ENCODE measurements at regions not wholly inside any gene's neighbourhood (a gene's known extent, or its start where the extent isn't known, plus 50 kb on each side); places are given as distances from the start of the nearest gene placed in this dataset.

DNA sequence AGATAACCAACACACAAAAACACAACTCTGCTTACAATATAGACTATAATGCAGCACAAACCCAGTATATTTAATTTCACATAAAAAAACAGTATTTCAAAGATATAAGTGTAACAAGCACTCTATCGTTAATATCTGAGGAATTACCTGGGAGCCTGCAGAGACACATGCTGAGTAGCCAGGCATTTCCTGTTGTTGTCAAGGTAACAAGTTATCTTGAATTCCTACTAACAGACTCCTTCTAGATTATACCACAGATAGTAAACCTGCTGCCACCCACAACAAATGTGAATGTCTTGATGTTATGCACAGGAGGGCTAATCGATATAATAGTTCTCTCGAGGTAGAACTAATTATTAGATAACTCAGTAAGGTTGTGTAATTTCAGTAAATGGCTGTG, 826.0 kb upstream of the PRR20A start:
- H3K4me1 ChIP-seq (ENCODE audit: control insufficient read depth in 3 of 3, insufficient read depth in 3 of 3, low read length in 3 of 3), result no peaks in the 10 kb centered on the region
- no peak overlapping the region for H3K4me3 ChIP-seq (ENCODE audit: low read length in 3 of 3)
- no peak overlapping the region for H3K27ac ChIP-seq (ENCODE audit: low read depth, low read length)
- no peak overlapping the region for H3K9ac ChIP-seq (ENCODE audit: low read depth in 1 of 3, low read length in 3 of 3)
- no peaks in the 10 kb centered on the region for H3K9me3 ChIP-seq (ENCODE audit: control insufficient read depth in 3 of 3, low read length in 3 of 3)
- no peaks in the 10 kb centered on the region for H3K36me3 ChIP-seq (ENCODE audit: control insufficient read depth in 3 of 3, insufficient read depth in 3 of 3, low read length in 3 of 3)
- no peaks in the 10 kb centered on the region for H3K27me3 ChIP-seq (ENCODE audit: control insufficient read depth in 3 of 3, insufficient read depth in 3 of 3, low read length in 3 of 3)

DNA sequence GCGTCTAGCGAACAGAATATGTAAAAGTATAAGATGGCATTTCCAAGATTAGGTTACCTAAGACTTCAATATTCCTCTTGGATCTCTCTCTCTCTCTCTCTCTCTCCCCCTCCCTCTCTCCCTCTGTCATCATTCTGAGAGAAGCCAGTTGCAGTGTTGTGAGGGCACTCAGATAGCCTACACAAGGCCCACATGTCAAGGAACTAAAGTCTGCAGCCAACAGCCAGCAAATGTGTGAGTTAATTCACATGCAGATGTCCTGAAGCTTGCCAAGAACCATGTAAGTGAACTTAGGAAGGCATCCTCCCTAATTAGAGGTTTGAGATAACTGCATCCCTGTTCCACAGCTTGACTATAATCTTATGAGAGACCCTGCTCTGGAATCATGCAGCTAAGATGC, 822.9 kb upstream of the PRR20A start:
- Histone ChIP-seq H3K9ac (ENCODE audit: low read depth in 1 of 3, low read length in 3 of 3) (no peak overlapping the region), H3K36me3 (ENCODE audit: control insufficient read depth in 3 of 3, insufficient read depth in 3 of 3, low read length in 3 of 3) (no peaks in the 10 kb centered on the region), H3K27ac (ENCODE audit: low read depth, low read length) (no peak overlapping the region), H3K4me1 (ENCODE audit: control insufficient read depth in 3 of 3, insufficient read depth in 3 of 3, low read length in 3 of 3) (no peaks in the 10 kb centered on the region), H3K9me3 (ENCODE audit: control insufficient read depth in 3 of 3, low read length in 3 of 3) (no peaks in the 10 kb centered on the region), H3K27me3 (ENCODE audit: control insufficient read depth in 3 of 3, insufficient read depth in 3 of 3, low read length in 3 of 3) (no peaks in the 10 kb centered on the region), H3K4me3 (ENCODE audit: low read length in 3 of 3) (no peak overlapping the region)

DNA sequence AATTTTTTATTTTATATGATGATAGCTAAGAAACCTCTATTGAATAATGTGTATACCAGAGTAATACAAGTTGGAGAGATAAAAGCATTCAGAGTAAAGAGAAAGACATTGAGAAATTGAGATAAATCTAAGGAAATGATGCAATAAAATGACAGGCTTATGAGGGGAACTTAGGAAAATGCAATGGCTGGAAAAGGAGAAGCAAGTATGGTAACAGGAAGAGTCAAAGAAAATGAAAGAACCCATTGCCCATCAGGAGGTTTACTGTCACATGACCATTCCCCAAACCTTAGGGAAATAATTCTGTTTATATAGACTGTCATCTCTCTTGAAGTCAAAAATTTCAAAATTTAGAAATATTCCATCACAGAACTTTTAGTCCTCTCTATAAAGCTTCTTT, 808.0 kb upstream of the PRR20A start:
- H3K9ac ChIP-seq (ENCODE audit: low read depth in 1 of 3, low read length in 3 of 3), result no peak overlapping the region
- H3K9me3 ChIP-seq (ENCODE audit: control insufficient read depth in 3 of 3, low read length in 3 of 3), result no peaks in the 10 kb centered on the region
- H3K4me1 ChIP-seq (ENCODE audit: control insufficient read depth in 3 of 3, insufficient read depth in 3 of 3, low read length in 3 of 3), result no peaks in the 10 kb centered on the region
- no peak overlapping the region for H3K27ac ChIP-seq (ENCODE audit: low read depth, low read length)
- no peak overlapping the region for H3K4me3 ChIP-seq (ENCODE audit: low read length in 3 of 3)
- no peaks in the 10 kb centered on the region for H3K27me3 ChIP-seq (ENCODE audit: control insufficient read depth in 3 of 3, insufficient read depth in 3 of 3, low read length in 3 of 3)
- no peaks in the 10 kb centered on the region for H3K36me3 ChIP-seq (ENCODE audit: control insufficient read depth in 3 of 3, insufficient read depth in 3 of 3, low read length in 3 of 3)

DNA sequence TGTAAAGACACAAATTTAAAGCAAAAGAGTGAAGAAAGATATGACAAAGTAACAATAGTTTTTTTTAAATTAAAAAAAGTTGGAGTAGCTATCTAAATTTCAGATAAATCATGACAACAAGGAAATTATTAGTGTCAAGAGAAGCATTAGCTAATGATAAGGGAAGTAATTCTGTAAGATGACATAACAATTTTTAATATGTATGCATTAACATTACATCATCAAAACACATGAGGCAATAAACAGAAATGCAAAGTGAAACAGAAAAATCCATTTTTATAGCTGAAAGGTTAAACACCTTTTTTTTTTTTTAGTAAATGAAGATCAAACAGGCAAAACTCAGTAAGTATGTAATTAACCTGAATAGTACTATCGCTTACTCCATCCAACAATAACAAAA, 804.9 kb upstream of the PRR20A start:
- no peak overlapping the region for H3K4me3 ChIP-seq (ENCODE audit: low read length in 3 of 3)
- H3K4me1 ChIP-seq (ENCODE audit: control insufficient read depth in 3 of 3, insufficient read depth in 3 of 3, low read length in 3 of 3), result no peaks in the 10 kb centered on the region
- H3K27ac ChIP-seq (ENCODE audit: low read depth, low read length), result no peak overlapping the region
- peaks cover 0 to 2% (median 0%) of the 10 kb centered on the region in 3 donors for H3K9me3 ChIP-seq (ENCODE audit: control insufficient read depth in 3 of 3, low read length in 3 of 3)
- H3K36me3 ChIP-seq (ENCODE audit: control insufficient read depth in 3 of 3, insufficient read depth in 3 of 3, low read length in 3 of 3), result no peaks in the 10 kb centered on the region
- H3K9ac ChIP-seq (ENCODE audit: low read depth in 1 of 3, low read length in 3 of 3), result no peak overlapping the region
- no peaks in the 10 kb centered on the region for H3K27me3 ChIP-seq (ENCODE audit: control insufficient read depth in 3 of 3, insufficient read depth in 3 of 3, low read length in 3 of 3)

DNA sequence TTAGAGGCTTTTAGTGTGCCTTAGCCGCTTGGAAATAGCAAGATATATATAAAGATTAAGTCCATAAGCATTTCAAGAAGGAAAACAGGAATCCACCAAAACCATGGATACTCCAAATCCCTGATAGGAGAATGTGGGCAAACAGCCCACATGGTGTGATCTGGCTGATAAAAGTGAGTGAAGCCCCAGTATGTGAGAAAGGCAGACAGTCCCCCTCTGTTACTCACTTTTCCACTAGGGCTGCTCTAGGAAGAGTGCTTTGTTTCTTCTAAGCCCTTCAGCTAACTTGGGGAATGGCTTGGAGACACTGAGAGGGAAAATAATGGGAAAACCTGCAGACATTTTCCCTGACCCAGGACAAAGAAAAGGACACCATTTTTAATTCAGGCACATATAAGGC, 802.3 kb upstream of the PRR20A start:
- Histone ChIP-seq H3K9ac (ENCODE audit: low read depth in 1 of 3, low read length in 3 of 3) (no peak overlapping the region), H3K9me3 (ENCODE audit: control insufficient read depth in 3 of 3, low read length in 3 of 3) (peaks cover 0 to 2% (median 0%) of the 10 kb centered on the region in 3 donors), H3K27me3 (ENCODE audit: control insufficient read depth in 3 of 3, insufficient read depth in 3 of 3, low read length in 3 of 3) (no peaks in the 10 kb centered on the region), H3K4me1 (ENCODE audit: control insufficient read depth in 3 of 3, insufficient read depth in 3 of 3, low read length in 3 of 3) (no peaks in the 10 kb centered on the region), H3K27ac (ENCODE audit: low read depth, low read length) (no peak overlapping the region), H3K36me3 (ENCODE audit: control insufficient read depth in 3 of 3, insufficient read depth in 3 of 3, low read length in 3 of 3) (no peaks in the 10 kb centered on the region), H3K4me3 (ENCODE audit: low read length in 3 of 3) (no peak overlapping the region)

DNA sequence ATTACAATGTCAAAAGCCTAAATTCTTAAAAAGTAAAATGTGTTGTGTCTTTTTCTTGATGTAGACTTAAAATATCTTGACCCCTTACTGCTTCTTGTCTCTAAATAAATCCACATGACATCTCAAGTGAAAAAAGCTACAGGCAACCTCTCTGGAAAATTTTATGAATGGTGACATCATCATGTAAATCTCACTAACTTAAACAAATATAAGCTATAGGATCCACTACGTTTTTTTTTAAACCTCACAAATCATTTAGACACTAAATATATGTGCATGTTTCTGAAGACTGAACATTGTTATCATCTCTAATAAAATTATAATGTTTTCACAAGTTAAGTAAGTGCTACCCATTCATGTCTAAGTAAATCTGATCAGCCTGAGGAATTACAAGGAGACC, 793.7 kb upstream of the PRR20A start:
- no peaks in the 10 kb centered on the region for H3K27me3 ChIP-seq (ENCODE audit: control insufficient read depth in 3 of 3, insufficient read depth in 3 of 3, low read length in 3 of 3)
- no peaks in the 10 kb centered on the region for H3K4me1 ChIP-seq (ENCODE audit: control insufficient read depth in 3 of 3, insufficient read depth in 3 of 3, low read length in 3 of 3)
- H3K4me3 ChIP-seq (ENCODE audit: low read length in 3 of 3), result no peak overlapping the region
- H3K9ac ChIP-seq (ENCODE audit: low read depth in 1 of 3, low read length in 3 of 3), result no peak overlapping the region
- H3K36me3 ChIP-seq (ENCODE audit: control insufficient read depth in 3 of 3, insufficient read depth in 3 of 3, low read length in 3 of 3), result no peaks in the 10 kb centered on the region
- H3K9me3 ChIP-seq (ENCODE audit: control insufficient read depth in 3 of 3, low read length in 3 of 3), result no peaks in the 10 kb centered on the region
- H3K27ac ChIP-seq (ENCODE audit: low read depth, low read length), result no peak overlapping the region

DNA sequence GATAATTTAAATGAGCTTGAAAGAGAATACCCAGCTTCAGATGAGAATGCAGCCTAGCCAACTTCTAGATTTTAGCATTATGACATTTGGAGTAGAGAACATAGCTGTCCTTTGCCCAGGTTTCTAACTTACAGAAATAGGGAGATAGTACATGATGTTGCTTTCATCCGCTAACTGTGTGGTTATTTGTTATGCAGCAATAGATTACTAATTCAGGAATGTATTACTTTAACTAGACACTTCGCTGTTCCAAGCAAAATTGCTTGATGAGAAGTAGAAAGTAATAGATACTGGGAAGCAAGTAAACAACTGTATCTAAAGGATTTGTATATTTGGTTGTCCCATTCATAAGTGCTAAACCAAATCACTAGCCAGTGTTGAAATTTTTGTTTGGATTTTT, 790.9 kb upstream of the PRR20A start:
- Histone ChIP-seq H3K27ac (ENCODE audit: low read depth, low read length) (no peak overlapping the region), H3K9ac (ENCODE audit: low read depth in 1 of 3, low read length in 3 of 3) (no peak overlapping the region), H3K27me3 (ENCODE audit: control insufficient read depth in 3 of 3, insufficient read depth in 3 of 3, low read length in 3 of 3) (no peaks in the 10 kb centered on the region), H3K9me3 (ENCODE audit: control insufficient read depth in 3 of 3, low read length in 3 of 3) (no peaks in the 10 kb centered on the region), H3K36me3 (ENCODE audit: control insufficient read depth in 3 of 3, insufficient read depth in 3 of 3, low read length in 3 of 3) (no peaks in the 10 kb centered on the region), H3K4me3 (ENCODE audit: low read length in 3 of 3) (no peak overlapping the region), H3K4me1 (ENCODE audit: control insufficient read depth in 3 of 3, insufficient read depth in 3 of 3, low read length in 3 of 3) (no peaks in the 10 kb centered on the region)

DNA sequence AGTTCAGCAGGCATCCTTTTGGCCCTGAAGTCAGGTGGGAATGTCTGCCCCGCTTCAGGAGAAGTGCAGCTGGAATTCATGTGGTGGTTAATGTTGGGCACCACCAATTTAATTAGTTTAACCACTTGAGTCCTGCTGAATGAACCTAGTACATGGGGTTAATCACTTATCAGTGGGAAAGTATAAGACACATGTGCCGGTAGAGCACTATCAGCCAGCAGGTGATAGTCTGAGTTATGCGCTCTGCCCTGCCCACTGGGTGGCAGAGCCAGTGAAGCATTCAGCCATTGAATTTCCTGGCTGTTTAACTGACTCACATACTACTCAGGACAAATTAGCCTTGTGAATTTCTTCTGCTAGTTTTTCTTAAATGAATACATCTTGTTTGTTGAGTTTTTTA, 789.7 kb upstream of the PRR20A start:
- Histone ChIP-seq H3K36me3 (ENCODE audit: control insufficient read depth in 3 of 3, insufficient read depth in 3 of 3, low read length in 3 of 3) (no peaks in the 10 kb centered on the region), H3K9me3 (ENCODE audit: control insufficient read depth in 3 of 3, low read length in 3 of 3) (no peaks in the 10 kb centered on the region), H3K27ac (ENCODE audit: low read depth, low read length) (no peak overlapping the region)

DNA sequence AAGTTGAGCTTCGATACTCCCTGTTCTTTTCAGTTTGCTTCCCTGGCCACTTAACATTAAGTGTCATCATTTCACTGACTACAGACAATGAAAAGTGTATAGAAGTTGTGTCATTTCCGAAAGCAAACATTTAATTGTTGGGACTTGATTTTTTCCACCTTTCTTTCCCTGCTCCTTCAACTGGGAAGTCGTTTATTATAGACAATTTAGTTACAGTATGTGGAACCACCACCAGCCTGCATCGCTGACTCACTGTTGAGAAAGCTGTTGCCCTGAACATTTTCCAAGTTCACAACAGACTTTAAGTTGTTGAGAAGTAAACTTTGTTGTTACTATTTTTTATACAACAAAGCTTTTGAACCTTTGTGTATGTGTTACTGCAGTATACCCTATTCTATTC, 788.4 kb upstream of the PRR20A start:
- Histone ChIP-seq H3K27ac (ENCODE audit: low read depth, low read length) (no peak overlapping the region), H3K9ac (ENCODE audit: low read depth in 1 of 3, low read length in 3 of 3) (no peak overlapping the region), H3K9me3 (ENCODE audit: control insufficient read depth in 3 of 3, low read length in 3 of 3) (no peaks in the 10 kb centered on the region), H3K4me3 (ENCODE audit: low read length in 3 of 3) (no peak overlapping the region), H3K36me3 (ENCODE audit: control insufficient read depth in 3 of 3, insufficient read depth in 3 of 3, low read length in 3 of 3) (no peaks in the 10 kb centered on the region), H3K4me1 (ENCODE audit: control insufficient read depth in 3 of 3, insufficient read depth in 3 of 3, low read length in 3 of 3) (no peaks in the 10 kb centered on the region), H3K27me3 (ENCODE audit: control insufficient read depth in 3 of 3, insufficient read depth in 3 of 3, low read length in 3 of 3) (no peaks in the 10 kb centered on the region)

More for the DNA sequence above, 789.7 kb upstream of the PRR20A start:
- no peaks in the 10 kb centered on the region for H3K4me1 ChIP-seq (ENCODE audit: control insufficient read depth in 3 of 3, insufficient read depth in 3 of 3, low read length in 3 of 3)
- no peak overlapping the region for H3K9ac ChIP-seq (ENCODE audit: low read depth in 1 of 3, low read length in 3 of 3)
- H3K4me3 ChIP-seq (ENCODE audit: low read length in 3 of 3), result no peak overlapping the region
- H3K27me3 ChIP-seq (ENCODE audit: control insufficient read depth in 3 of 3, insufficient read depth in 3 of 3, low read length in 3 of 3), result no peaks in the 10 kb centered on the region

DNA sequence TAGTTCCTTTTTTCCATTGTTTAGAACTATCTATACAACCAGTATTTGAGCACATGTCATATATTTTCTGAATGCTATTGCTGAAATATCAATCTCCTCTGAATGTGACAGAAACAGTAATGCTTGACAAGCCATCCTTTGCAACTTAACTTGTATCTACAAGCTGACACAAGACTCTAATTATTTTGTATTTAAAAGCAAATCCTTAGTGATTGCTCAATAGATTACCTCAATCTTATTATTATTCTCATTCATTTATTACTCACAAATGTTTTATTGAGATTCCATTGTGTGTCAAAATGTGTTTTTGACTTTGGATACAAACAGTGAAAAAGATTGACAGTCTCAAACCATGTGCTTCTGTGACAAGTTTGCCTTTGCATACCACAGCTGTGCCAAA, 787.8 kb upstream of the PRR20A start:
- no peaks in the 10 kb centered on the region for H3K9me3 ChIP-seq (ENCODE audit: control insufficient read depth in 3 of 3, low read length in 3 of 3)
- no peaks in the 10 kb centered on the region for H3K4me1 ChIP-seq (ENCODE audit: control insufficient read depth in 3 of 3, insufficient read depth in 3 of 3, low read length in 3 of 3)
- H3K9ac ChIP-seq (ENCODE audit: low read depth in 1 of 3, low read length in 3 of 3), result no peak overlapping the region
- H3K4me3 ChIP-seq (ENCODE audit: low read length in 3 of 3), result no peak overlapping the region
- H3K27me3 ChIP-seq (ENCODE audit: control insufficient read depth in 3 of 3, insufficient read depth in 3 of 3, low read length in 3 of 3), result no peaks in the 10 kb centered on the region
- H3K36me3 ChIP-seq (ENCODE audit: control insufficient read depth in 3 of 3, insufficient read depth in 3 of 3, low read length in 3 of 3), result no peaks in the 10 kb centered on the region
- no peak overlapping the region for H3K27ac ChIP-seq (ENCODE audit: low read depth, low read length)

DNA sequence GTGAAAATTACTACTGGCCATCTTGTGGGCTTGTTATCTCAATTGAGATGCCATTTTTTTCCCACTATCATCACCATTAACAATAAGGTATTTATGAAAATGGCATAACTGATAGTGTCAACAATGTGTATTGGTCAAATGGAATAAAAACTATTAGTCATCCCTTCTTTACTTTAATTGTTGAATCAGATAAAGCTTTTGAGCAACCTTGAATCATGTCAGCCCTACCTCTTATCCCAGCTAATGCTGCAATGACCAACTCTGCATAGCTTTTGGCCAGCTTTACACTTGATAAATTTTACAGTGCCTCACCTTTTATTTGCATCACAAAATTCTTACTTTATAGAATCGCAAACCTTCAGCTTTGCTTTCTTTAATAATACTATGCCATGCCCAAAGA, 784.0 kb upstream of the PRR20A start:
- Histone ChIP-seq H3K27me3 (ENCODE audit: control insufficient read depth in 3 of 3, insufficient read depth in 3 of 3, low read length in 3 of 3) (no peaks in the 10 kb centered on the region), H3K9ac (ENCODE audit: low read depth in 1 of 3, low read length in 3 of 3) (no peak overlapping the region), H3K36me3 (ENCODE audit: control insufficient read depth in 3 of 3, insufficient read depth in 3 of 3, low read length in 3 of 3) (no peaks in the 10 kb centered on the region), H3K27ac (ENCODE audit: low read depth, low read length) (no peak overlapping the region), H3K4me1 (ENCODE audit: control insufficient read depth in 3 of 3, insufficient read depth in 3 of 3, low read length in 3 of 3) (no peaks in the 10 kb centered on the region), H3K4me3 (ENCODE audit: low read length in 3 of 3) (no peak overlapping the region), H3K9me3 (ENCODE audit: control insufficient read depth in 3 of 3, low read length in 3 of 3) (no peaks in the 10 kb centered on the region)

Data from skeletal muscle tissue (tissue), 3 donors.